HEK293 (cell line): ENCODE measurements at regions not wholly inside any gene's neighbourhood (a gene's known extent, or its start where the extent isn't known, plus 50 kb on each side); places are given as distances from the start of the nearest gene placed in this dataset.

Source experiments
- CTCF ChIA-PET: fragments of 350-600 bp; formaldehyde crosslinking; extraction: SDS; loops from one replicate; lab custom pipeline; 2021; ENCODE audit warnings: antibody characterized with exemption; lab: Yijun Ruan, JAX
- POLR2A ChIA-PET: fragments of 300-600 bp; formaldehyde crosslinking; extraction: SDS; loops from one replicate; lab custom pipeline; 2020; ENCODE audit warnings: antibody characterized with exemption, inconsistent platforms; lab: Yijun Ruan, JAX
- H3K27ac ChIP-seq: fragments of 200-500 bp; sonication (Bioruptor generic); 2 replicates; pipeline ENCODE4 v1.5.1; 2014; ENCODE audit warnings: low read depth, low read length, control low read depth, inconsistent platforms; ENCODE audit errors: extremely low read depth
- H3K36me3 ChIP-seq, 2 experiments: fragments of 200-500 bp in 1 of 2; sonication (Bioruptor generic) in 1 of 2; 1 replicate in 1 of 2; 2 replicates in 1 of 2; pipeline ENCODE4 v1.5.1; 2014 to 2017; ENCODE audit warnings: inconsistent platforms in 2 of 2, low read length in 2 of 2; ENCODE audit not compliant: control insufficient read depth in 2 of 2, insufficient read depth in 1 of 2
- H3K4me1 ChIP-seq: fragments of 200-500 bp; sonication (Bioruptor generic); 2 replicates; pipeline ENCODE4 v1.5.1; 2014; ENCODE audit warnings: mild to moderate bottlenecking, low read length, inconsistent platforms; ENCODE audit not compliant: control insufficient read depth, insufficient read depth
- H3K4me3 ChIP-seq: 2 replicates; pipeline ENCODE4 v1.5.1; 2011; ENCODE audit warnings: low read depth, mild to moderate bottlenecking, control low read depth, low read length, moderate library complexity
- H3K9me3 ChIP-seq: fragments of 200-500 bp; sonication (Bioruptor generic); 2 replicates; pipeline ENCODE4 v1.5.1; 2014; ENCODE audit warnings: low read depth, low read length, inconsistent platforms; ENCODE audit not compliant: control insufficient read depth, insufficient read depth
- EGR2 ChIP-seq: fragments of 450-650 bp; formaldehyde crosslinking; IDR thresholded peaks from 2 replicates; pipeline ENCODE4 v1.5.1; 2016; ENCODE audit warnings: low read depth, missing biosample characterization, missing genetic modification characterization
- GLI4 ChIP-seq: fragments of 450-650 bp; formaldehyde crosslinking; IDR thresholded peaks from 2 replicates; pipeline ENCODE4 v1.5.1; 2016; ENCODE audit warnings: missing biosample characterization, missing genetic modification characterization
- OSR2 ChIP-seq: fragments of 450-650 bp; formaldehyde crosslinking; IDR thresholded peaks from 2 replicates; pipeline ENCODE4 v1.5.1; 2016; ENCODE audit warnings: missing biosample characterization, missing genetic modification characterization
- REST ChIP-seq: fragments of 450-650 bp; formaldehyde crosslinking; IDR thresholded peaks from 2 replicates; pipeline ENCODE4 v1.5.1; 2016; ENCODE audit warnings: missing biosample characterization, missing genetic modification characterization
- SCRT1 ChIP-seq: fragments of 450-650 bp; formaldehyde crosslinking; IDR thresholded peaks from 2 replicates; pipeline ENCODE4 v1.5.1; 2016; ENCODE audit warnings: missing biosample characterization, missing genetic modification characterization, borderline replicate concordance
- SETDB1 ChIP-seq: IDR thresholded peaks from one replicate; pipeline ENCODE4 v1.6.1; 2017; ENCODE audit warnings: mild to moderate bottlenecking, low read length, moderate library complexity, mixed read lengths; ENCODE audit not compliant: insufficient read length
- TRIM28 ChIP-seq: IDR thresholded peaks from 2 replicates; pipeline ENCODE4 v1.6.1; 2011; ENCODE audit warnings: low read length, control low read depth, borderline replicate concordance
- TSHZ1 ChIP-seq: fragments of 450-650 bp; formaldehyde crosslinking; IDR thresholded peaks from 2 replicates; pipeline ENCODE4 v1.5.1; 2016; ENCODE audit warnings: missing biosample characterization, missing genetic modification characterization, borderline replicate concordance
- YY2 ChIP-seq: fragments of 450-650 bp; formaldehyde crosslinking; IDR thresholded peaks from 2 replicates; pipeline ENCODE4 v1.5.1; 2016; ENCODE audit warnings: missing biosample characterization, missing genetic modification characterization
- ZBTB20 ChIP-seq: fragments of 450-650 bp; formaldehyde crosslinking; IDR thresholded peaks from 2 replicates; pipeline ENCODE4 v1.5.1; 2016; ENCODE audit warnings: missing biosample characterization, missing genetic modification characterization
- ZBTB7A ChIP-seq: fragments of 450-650 bp; formaldehyde crosslinking; IDR thresholded peaks from 2 replicates; pipeline ENCODE4 v1.5.1; 2016; ENCODE audit warnings: low read depth, missing biosample characterization, missing genetic modification characterization
- ZNF157 ChIP-seq: fragments of 450-650 bp; formaldehyde crosslinking; IDR thresholded peaks from 2 replicates; pipeline ENCODE4 v1.5.1; 2016; ENCODE audit warnings: missing biosample characterization, missing genetic modification characterization
- ZNF169 ChIP-seq: fragments of 450-650 bp; formaldehyde crosslinking; IDR thresholded peaks from 2 replicates; pipeline ENCODE4 v1.5.1; 2016; ENCODE audit warnings: missing biosample characterization, missing genetic modification characterization
- ZNF184 ChIP-seq: fragments of 450-650 bp; IDR thresholded peaks from 2 replicates; pipeline ENCODE4 v1.5.1; 2018; ENCODE audit warnings: missing biosample characterization, mild to moderate bottlenecking, missing genetic modification characterization
- ZNF19 ChIP-seq: fragments of 450-650 bp; formaldehyde crosslinking; IDR thresholded peaks from 2 replicates; pipeline ENCODE4; 2016; ENCODE audit warnings: missing biosample characterization, missing genetic modification characterization, low read depth
- ZNF202 ChIP-seq: fragments of 450-650 bp; formaldehyde crosslinking; IDR thresholded peaks from 2 replicates; pipeline ENCODE4 v1.5.1; 2016; ENCODE audit warnings: missing biosample characterization, missing genetic modification characterization, borderline replicate concordance
- ZNF26 ChIP-seq: fragments of 450-650 bp; formaldehyde crosslinking; IDR thresholded peaks from 2 replicates; pipeline ENCODE4 v1.5.1; 2016; ENCODE audit warnings: missing biosample characterization, missing genetic modification characterization
- ZNF280D ChIP-seq: fragments of 450-650 bp; formaldehyde crosslinking; IDR thresholded peaks from 2 replicates; pipeline ENCODE4 v1.5.1; 2016; ENCODE audit warnings: missing biosample characterization, missing genetic modification characterization
- ZNF473 ChIP-seq: fragments of 450-650 bp; formaldehyde crosslinking; IDR thresholded peaks from 2 replicates; pipeline ENCODE4 v1.5.1; 2017; ENCODE audit warnings: missing biosample characterization, missing genetic modification characterization
- ZNF488 ChIP-seq: fragments of 450-650 bp; formaldehyde crosslinking; IDR thresholded peaks from 2 replicates; pipeline ENCODE4 v1.5.1; 2016; ENCODE audit warnings: missing biosample characterization, missing genetic modification characterization
- ZNF521 ChIP-seq: fragments of 450-650 bp; formaldehyde crosslinking; IDR thresholded peaks from 2 replicates; pipeline ENCODE4 v1.5.1; 2017; ENCODE audit warnings: missing biosample characterization, mild to moderate bottlenecking, missing genetic modification characterization
- ZNF560 ChIP-seq: fragments of 450-650 bp; formaldehyde crosslinking; IDR thresholded peaks from 2 replicates; pipeline ENCODE4 v1.5.1; 2017; ENCODE audit warnings: missing biosample characterization, missing genetic modification characterization, borderline replicate concordance
- ZNF768 ChIP-seq: fragments of 450-650 bp; formaldehyde crosslinking; IDR thresholded peaks from 2 replicates; pipeline ENCODE4 v1.5.1; 2018; ENCODE audit warnings: missing biosample characterization, mild to moderate bottlenecking, missing genetic modification characterization
- ZNF837 ChIP-seq: fragments of 450-650 bp; formaldehyde crosslinking; IDR thresholded peaks from 2 replicates; pipeline ENCODE4 v1.5.1; 2016; ENCODE audit warnings: missing biosample characterization, missing genetic modification characterization

GRCh38 chr6:12485226-12485764, 195.1 kb downstream of the EDN1 start:
- TF ChIP-seq SCRT1 (no peak), ZNF473 (tag by site-specific recombination) (no peak), REST (no peak), ZNF280D (tag by site-specific recombination) (no peak), ZNF768 (tag by site-specific recombination) (no peak), ZBTB7A (tag by site-specific recombination) (no peak), EGR2 (no peak), OSR2 (tag by site-specific recombination) (no peak)
- CTCF ChIA-PET = interaction anchor here (0.6 to 0.7 kb wide), 3 partner anchors 19 to 1634 kb away, joined by 3 to 6 read pairs (median 4); no protein-coding TSS in a partner anchor
- Histone ChIP-seq H3K27ac (no peak overlapping the region), H3K4me1 (no peaks in the 10 kb centered on the region), H3K4me3 (no peak overlapping the region), H3K36me3 (no peaks in the 10 kb centered on the region), H3K9me3 (no peaks in the 10 kb centered on the region)
- POLR2A ChIA-PET = no interaction called here

- POLR2A ChIA-PET = no interaction called here
- Histone ChIP-seq H3K9me3 (no peaks in the 10 kb centered on the region), H3K27ac (no peak overlapping the region), H3K4me1 (no peaks in the 10 kb centered on the region), H3K36me3 (no peaks in the 10 kb centered on the region), H3K4me3 (no peak overlapping the region)
- CTCF ChIA-PET = interaction anchor here (0.6 to 0.7 kb wide), 2 partner anchors 92 to 1620 kb away, joined by 3 to 6 read pairs; no protein-coding TSS in a partner anchor
- TF ChIP-seq TSHZ1 (tag by site-specific recombination) = no peak
- TF ChIP-seq ZNF560 (tag by site-specific recombination) = no peak
- TF ChIP-seq ZNF184 = no peak
- TF ChIP-seq ZNF202 = no peak
- TF ChIP-seq ZNF26 (tag by site-specific recombination) = no peak
- TF ChIP-seq ZNF19 (tag by site-specific recombination) = no peak
- TF ChIP-seq ZNF169 (tag by site-specific recombination) = no peak
- TF ChIP-seq OSR2 (tag by site-specific recombination) = no peak
- TF ChIP-seq ZNF157 (tag by site-specific recombination) = no peak
- no peak for TF ChIP-seq ZNF488 (tag by site-specific recombination)
- TF ChIP-seq SETDB1 = no peak
- no peak for TF ChIP-seq ZBTB20 (tag by site-specific recombination)
- TF ChIP-seq TRIM28 = no peak
- no peak for TF ChIP-seq ZNF521 (tag by site-specific recombination)
- TF ChIP-seq ZNF837 (tag by site-specific recombination) = no peak
- no peak for TF ChIP-seq GLI4
- TF ChIP-seq YY2 (tag by site-specific recombination) = no peak
Observed at GRCh38 chr6:12485837-12486236, 195.7 kb downstream of the EDN1 start.
